ENCODE measurements at regions not wholly inside any gene's neighbourhood (a gene's known extent, or its start where the extent isn't known, plus 50 kb on each side); places are given as distances from the start of the nearest gene placed in this dataset.

DNA sequence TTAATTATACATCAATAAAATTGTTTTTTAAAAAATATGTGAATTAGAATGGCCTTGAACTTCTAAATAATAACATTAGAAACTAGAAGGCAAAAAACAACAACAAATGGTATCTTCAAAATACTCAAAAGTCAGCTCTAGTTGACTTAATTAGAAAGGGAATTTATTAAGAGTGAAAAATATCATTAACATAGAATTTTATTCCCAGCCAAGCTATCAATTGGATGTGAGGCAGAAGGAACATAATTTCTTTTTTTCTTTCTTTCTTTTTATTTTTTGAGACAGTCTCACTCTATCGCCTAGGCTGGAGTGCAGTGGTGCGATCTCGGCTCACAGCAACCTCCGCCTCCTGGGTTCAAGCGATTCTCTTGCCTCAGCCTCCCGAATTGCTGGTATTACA lies 51.2 kb upstream of the CAPZB start:
- TF ChIP-seq, protein P1, sequence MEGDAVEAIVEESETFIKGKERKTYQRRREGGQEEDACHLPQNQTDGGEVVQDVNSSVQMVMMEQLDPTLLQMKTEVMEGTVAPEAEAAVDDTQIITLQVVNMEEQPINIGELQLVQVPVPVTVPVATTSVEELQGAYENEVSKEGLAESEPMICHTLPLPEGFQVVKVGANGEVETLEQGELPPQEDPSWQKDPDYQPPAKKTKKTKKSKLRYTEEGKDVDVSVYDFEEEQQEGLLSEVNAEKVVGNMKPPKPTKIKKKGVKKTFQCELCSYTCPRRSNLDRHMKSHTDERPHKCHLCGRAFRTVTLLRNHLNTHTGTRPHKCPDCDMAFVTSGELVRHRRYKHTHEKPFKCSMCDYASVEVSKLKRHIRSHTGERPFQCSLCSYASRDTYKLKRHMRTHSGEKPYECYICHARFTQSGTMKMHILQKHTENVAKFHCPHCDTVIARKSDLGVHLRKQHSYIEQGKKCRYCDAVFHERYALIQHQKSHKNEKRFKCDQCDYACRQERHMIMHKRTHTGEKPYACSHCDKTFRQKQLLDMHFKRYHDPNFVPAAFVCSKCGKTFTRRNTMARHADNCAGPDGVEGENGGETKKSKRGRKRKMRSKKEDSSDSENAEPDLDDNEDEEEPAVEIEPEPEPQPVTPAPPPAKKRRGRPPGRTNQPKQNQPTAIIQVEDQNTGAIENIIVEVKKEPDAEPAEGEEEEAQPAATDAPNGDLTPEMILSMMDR (IDR thresholded peaks at IDR 0.05) = no peak
- no peak for TF ChIP-seq POLR2A (IDR thresholded peaks at IDR 0.05)
